HepG2 (cell line): ENCODE measurements at regions not wholly inside any gene's neighbourhood (a gene's known extent, or its start where the extent isn't known, plus 50 kb on each side); places are given as distances from the start of the nearest gene placed in this dataset.

ENCODE experiments used
- AGO1 ChIP-seq: fragments of 200-400 bp; formaldehyde crosslinking; IDR thresholded peaks from 2 replicates; pipeline ENCODE4 v1.6.1; 2017; ENCODE audit warnings: mild to moderate bottlenecking, low read depth, low read length, moderate library complexity; ENCODE audit not compliant: poor library complexity, severe bottlenecking
- BATF2 ChIP-seq: sonication (generic); formaldehyde crosslinking; IDR thresholded peaks from 2 replicates; pipeline ENCODE4 v1.8.0; 2022; ENCODE audit warnings: mild to moderate bottlenecking, missing genetic modification reagents, moderate library complexity
- CBX1 ChIP-seq: IDR thresholded peaks from one replicate; pipeline ENCODE4 v1.6.1; 2016; ENCODE audit warnings: antibody characterized with exemption, low read depth
- DMTF1 ChIP-seq: sonication (generic); formaldehyde crosslinking; IDR thresholded peaks from 2 replicates; pipeline ENCODE4 v1.4.0; 2020; ENCODE audit warnings: mild to moderate bottlenecking, missing genetic modification reagents
- DNMT1 ChIP-seq: sonication (generic); formaldehyde crosslinking; IDR thresholded peaks from 2 replicates; pipeline ENCODE4 v1.5.1; 2020; ENCODE audit warnings: mild to moderate bottlenecking, missing genetic modification reagents
- EED ChIP-seq: sonication (generic); formaldehyde crosslinking; IDR thresholded peaks from 2 replicates; pipeline ENCODE4 v1.5.0; 2020; ENCODE audit warnings: mild to moderate bottlenecking, missing genetic modification reagents
- ELF4 ChIP-seq: sonication (generic); formaldehyde crosslinking; IDR thresholded peaks from 2 replicates; pipeline ENCODE4 v1.5.0; 2020; ENCODE audit warnings: missing genetic modification reagents, mild to moderate bottlenecking, moderate library complexity, borderline replicate concordance
- FOXO1 ChIP-seq: sonication (generic); formaldehyde crosslinking; IDR thresholded peaks from 2 replicates; pipeline ENCODE4 v1.4.0; 2020; ENCODE audit warnings: missing genetic modification reagents
- HCFC1 ChIP-seq: fragments of 150-350 bp; IDR thresholded peaks from 2 replicates; pipeline ENCODE4 v1.6.1; 2014; ENCODE audit warnings: low read depth, low read length
- HMGA1 ChIP-seq: sonication (generic); formaldehyde crosslinking; conservative IDR thresholded peaks from 2 replicates; pipeline ENCODE4 v1.4.0; 2020; ENCODE audit warnings: missing genetic modification reagents
- IRF2 ChIP-seq: IDR thresholded peaks from 2 replicates; pipeline ENCODE4 v1.6.1; 2018; ENCODE audit warnings: missing genetic modification reagents, missing compliant biosample characterization
- KDM3A ChIP-seq: IDR thresholded peaks from 2 replicates; pipeline ENCODE4 v1.6.1; 2018; ENCODE audit warnings: low read depth, missing compliant biosample characterization
- KLF6 ChIP-seq: IDR thresholded peaks from 2 replicates; pipeline ENCODE4 v1.8.0; 2016; ENCODE audit warnings: missing biosample characterization, missing genetic modification reagents
- NPAS2 ChIP-seq: sonication (generic); formaldehyde crosslinking; IDR thresholded peaks from 2 replicates; pipeline ENCODE4 v1.8.0; 2022; ENCODE audit warnings: mild to moderate bottlenecking, missing genetic modification reagents, borderline replicate concordance
- NR2F1 ChIP-seq, 2 experiments: fragments of 450-650 bp in 1 of 2; formaldehyde crosslinking in 1 of 2; IDR thresholded peaks; 2 replicates each; pipeline versions ENCODE4 v1.5.0 to v1.6.1; 2016 to 2020; ENCODE audit warnings: mild to moderate bottlenecking in 1 of 2, missing compliant biosample characterization in 1 of 2, missing genetic modification reagents in 1 of 2, moderate library complexity in 1 of 2
- RNF219 ChIP-seq: sonication (generic); formaldehyde crosslinking; IDR thresholded peaks from 2 replicates; pipeline ENCODE4 v1.5.0; 2020; ENCODE audit warnings: mild to moderate bottlenecking, missing genetic modification reagents
- SOX6 ChIP-seq, 2 experiments: fragments of 450-650 bp in 1 of 2; sonication (generic) in 1 of 2; formaldehyde crosslinking in 1 of 2; IDR thresholded peaks; 2 replicates each; pipeline versions ENCODE4 v1.4.0 to v1.6.1; 2017 to 2020; ENCODE audit warnings: antibody characterized with exemption in 1 of 2, mild to moderate bottlenecking in 1 of 2, missing genetic modification reagents in 1 of 2
- THAP7 ChIP-seq: sonication (generic); formaldehyde crosslinking; IDR thresholded peaks from 2 replicates; pipeline ENCODE4 v1.8.1; 2023; ENCODE audit warnings: mild to moderate bottlenecking, missing genetic modification reagents
- WIZ ChIP-seq: sonication (generic); formaldehyde crosslinking; IDR thresholded peaks from 2 replicates; pipeline ENCODE4 v1.5.1; 2020; ENCODE audit warnings: mild to moderate bottlenecking, missing genetic modification reagents
- ZFP1 ChIP-seq: IDR thresholded peaks from 2 replicates; pipeline ENCODE4 v1.6.1; 2016
- ZNF335 ChIP-seq: sonication (generic); formaldehyde crosslinking; IDR thresholded peaks from 2 replicates; pipeline ENCODE4 v1.4.0; 2020; ENCODE audit warnings: missing genetic modification reagents
- ZNF431 ChIP-seq: sonication (generic); formaldehyde crosslinking; IDR thresholded peaks from 2 replicates; pipeline ENCODE4 v1.9.0; 2022; ENCODE audit warnings: missing genetic modification reagents, low read depth, mild to moderate bottlenecking, borderline replicate concordance
- ZNF530 ChIP-seq: sonication (generic); formaldehyde crosslinking; IDR thresholded peaks from 2 replicates; pipeline ENCODE4 v1.5.0; 2020; ENCODE audit warnings: low read depth, mild to moderate bottlenecking, missing genetic modification reagents
- ZNF777 ChIP-seq: sonication (generic); formaldehyde crosslinking; IDR thresholded peaks from 2 replicates; pipeline ENCODE4 v1.4.0; 2020; ENCODE audit warnings: missing genetic modification reagents

- TF ChIP-seq KLF6 (CRISPR knock-in tag): no peak
- no peak for TF ChIP-seq HMGA1 (CRISPR knock-in tag)
- no peak for TF ChIP-seq ZNF777 (CRISPR knock-in tag)
- no peak for TF ChIP-seq DMTF1
- no peak for TF ChIP-seq FOXO1 (CRISPR knock-in tag)
- no peak for TF ChIP-seq NPAS2 (CRISPR knock-in tag)
- TF ChIP-seq THAP7 (CRISPR knock-in tag): no peak
- peak; percentile 90; the same call in 1 of the 2 replicates for TF ChIP-seq DNMT1 (CRISPR knock-in tag)
- TF ChIP-seq NR2F1 (CRISPR knock-in tag; IDR thresholded peaks at IDR 0.05): no peak
- TF ChIP-seq ELF4 (CRISPR knock-in tag): no peak
- no peak for TF ChIP-seq KDM3A (CRISPR knock-in tag)
- no peak for TF ChIP-seq ZFP1 (CRISPR knock-in tag)
- no peak for TF ChIP-seq AGO1
- no peak for TF ChIP-seq IRF2 (CRISPR knock-in tag)
- no peak for TF ChIP-seq RNF219 (CRISPR knock-in tag)
- TF ChIP-seq EED (CRISPR knock-in tag): 0 out of 2 replicates have a peak, but pooled peaks have one; percentile 53
- peak; percentile 81; the same call in 1 of the 2 replicates for TF ChIP-seq WIZ (CRISPR knock-in tag)
- TF ChIP-seq CBX1: no peak
- TF ChIP-seq ZNF530 (CRISPR knock-in tag): no peak
- no peak for TF ChIP-seq HCFC1
- peak; percentile 74; the same call in 1 of the 2 replicates for TF ChIP-seq ZNF431 (CRISPR knock-in tag)
- TF ChIP-seq SOX6 (IDR thresholded peaks at IDR 0.05): no peak
- no peak for TF ChIP-seq SOX6 (CRISPR knock-in tag; IDR thresholded peaks at IDR 0.05)
- no peak for TF ChIP-seq ZNF335
- peak; percentile 85; the same call in 1 of the 2 replicates for TF ChIP-seq BATF2
These were observed 191.0 kb upstream of the ARL4C start (continued) for GRCh38 chr2:234687718-234688475.
